Testis (tissue), 2 donors: ENCODE measurements at regions not wholly inside any gene's neighbourhood (a gene's known extent, or its start where the extent isn't known, plus 50 kb on each side); places are given as distances from the start of the nearest gene placed in this dataset.

Source experiments
- CTCF ChIP-seq, 3 experiments: fragments of 450-650 bp in 2 of 3; fragments of 200-600 bp in 1 of 3; sonication (generic) in 1 of 3; IDR thresholded peaks; one replicate each; pipeline ENCODE4 v1.5.1; 2016 to 2019; ENCODE audit warnings: antibody characterized with exemption in 3 of 3, mild to moderate bottlenecking in 2 of 3, moderate library complexity in 1 of 3
- POLR2A ChIP-seq: fragments of 450-650 bp; IDR thresholded peaks from one replicate; pipeline ENCODE4 v1.6.1; 2017; ENCODE audit warnings: antibody characterized with exemption, mild to moderate bottlenecking, moderate library complexity

- no peak for TF ChIP-seq POLR2A
- TF ChIP-seq CTCF (IDR thresholded peaks at IDR 0.05) = no peak
These were observed 174.1 kb upstream of the EEA1 start for GRCh38 chr12:93103154-93103553.
